SU-DHL-6 (cell line): ENCODE measurements at regions not wholly inside any gene's neighbourhood (a gene's known extent, or its start where the extent isn't known, plus 50 kb on each side); places are given as distances from the start of the nearest gene placed in this dataset.

Experiments
- H2AFZ ChIP-seq: fragments of 200-600 bp; sonication (generic); 2 replicates; pipeline ENCODE4 v1.6.1; 2014; ENCODE audit warnings: low read depth, mild to moderate bottlenecking, moderate library complexity, mixed read lengths, antibody characterized with exemption, low read length; ENCODE audit not compliant: severe bottlenecking
- H3F3A ChIP-seq: fragments of 200-600 bp; shearing (Covaris generic); 2 replicates; pipeline ENCODE4 v1.6.0; 2016; ENCODE audit warnings: antibody characterized with exemption, mild to moderate bottlenecking; ENCODE audit not compliant: insufficient read depth
- H3K27ac ChIP-seq: fragments of 200-600 bp; sonication (generic); 2 replicates; pipeline ENCODE4 v1.5.1; 2016; ENCODE audit warnings: low read depth, mild to moderate bottlenecking, low read length, moderate library complexity, mixed read lengths
- H3K27me3 ChIP-seq: fragments of 200-600 bp; sonication (generic), shearing (Covaris generic); 2 replicates; pipeline ENCODE4 v1.6.0; 2014; ENCODE audit warnings: mild to moderate bottlenecking, low read length
- H3K36me3 ChIP-seq: fragments of 200-600 bp; sonication (generic); 2 replicates; pipeline ENCODE4 v1.6.1; 2014; ENCODE audit warnings: mild to moderate bottlenecking, low read length, mixed read lengths
- H3K4me2 ChIP-seq: fragments of 300-600, 200-600 bp; shearing (Covaris generic), sonication (generic); 2 replicates; pipeline ENCODE4 v1.6.0; 2014; ENCODE audit warnings: low read length, low read depth, mild to moderate bottlenecking; ENCODE audit not compliant: poor library complexity, severe bottlenecking
- H3K4me3 ChIP-seq: fragments of 200-600 bp; sonication (generic); 2 replicates; pipeline ENCODE4 v1.5.1; 2014; ENCODE audit warnings: antibody characterized with exemption, low read length, mild to moderate bottlenecking, mixed read lengths; ENCODE audit not compliant: insufficient read depth, poor library complexity, severe bottlenecking
- H3K79me2 ChIP-seq: fragments of 200-600 bp; sonication (generic); 2 replicates; pipeline ENCODE4 v1.6.1; 2014; ENCODE audit warnings: mild to moderate bottlenecking, low read length, moderate library complexity; ENCODE audit not compliant: insufficient read depth
- H3K9ac ChIP-seq: fragments of 200-600 bp; sonication (generic); 2 replicates; pipeline ENCODE4 v1.7.0; 2014; ENCODE audit warnings: mild to moderate bottlenecking, low read length
- H3K9me2 ChIP-seq: fragments of 200-600 bp; sonication (generic); replicated peaks from 2 replicates; pipeline ENCODE4 v1.6.1; 2014; ENCODE audit warnings: low read length; ENCODE audit not compliant: insufficient read depth
- H3K9me3 ChIP-seq: fragments of 200-600 bp; sonication (generic); 2 replicates; pipeline ENCODE4 v1.6.1; 2014; ENCODE audit warnings: low read length, mixed read lengths; ENCODE audit not compliant: insufficient read depth
- H4K20me1 ChIP-seq: fragments of 200-600 bp; sonication (generic); 2 replicates; pipeline ENCODE4 v1.6.1; 2014; ENCODE audit warnings: low read depth, mild to moderate bottlenecking, antibody characterized with exemption, low read length, moderate library complexity, mixed read lengths
- CTCF ChIP-seq: fragments of 200-600 bp; sonication (generic); IDR thresholded peaks from one replicate; pipeline ENCODE4 v1.5.1; 2017; ENCODE audit warnings: antibody characterized with exemption, mild to moderate bottlenecking, low read length, moderate library complexity; ENCODE audit not compliant: insufficient read depth, poor library complexity, severe bottlenecking
- EZH2phosphoT487 ChIP-seq: fragments of 200-600 bp; sonication (generic), shearing (Covaris generic); conservative IDR thresholded peaks from 2 replicates; pipeline ENCODE4 v1.6.1; 2018; ENCODE audit warnings: mild to moderate bottlenecking, antibody characterized with exemption, low read length, moderate library complexity, mixed read lengths

- no peak for TF ChIP-seq CTCF
- TF ChIP-seq EZH2phosphoT487 = no peak
- no peak overlapping the region for H3K9ac ChIP-seq
- H3K9me2 ChIP-seq = no peaks in the 10 kb centered on the region
- no peak overlapping the region for H3K27ac ChIP-seq
- no peak overlapping the region for H2AFZ ChIP-seq
- H3K4me3 ChIP-seq = no peak overlapping the region
- H3K27me3 ChIP-seq = no peaks in the 10 kb centered on the region
- H3K4me2 ChIP-seq = no peak overlapping the region
- no peaks in the 10 kb centered on the region for H4K20me1 ChIP-seq
- H3K36me3 ChIP-seq = no peaks in the 10 kb centered on the region
- peaks cover 3% of the 10 kb centered on the region; the same call in 1 of the 2 replicates for H3K9me3 ChIP-seq
- H3K79me2 ChIP-seq = no peaks in the 10 kb centered on the region
- H3F3A ChIP-seq = no peaks in the 10 kb centered on the region
Measured at GRCh38 chr5:133735346-133735745, 123.0 kb upstream of the FSTL4 start.

- no peaks in the 10 kb centered on the region for H3K79me2 ChIP-seq
- H3K9ac ChIP-seq = no peak overlapping the region
- no peak overlapping the region for H2AFZ ChIP-seq
- no peaks in the 10 kb centered on the region for H3F3A ChIP-seq
- no peaks in the 10 kb centered on the region for H3K36me3 ChIP-seq
- H3K4me3 ChIP-seq = no peak overlapping the region
- H3K9me3 ChIP-seq = peaks cover 7% of the 10 kb centered on the region; the same call in 1 of the 2 replicates
- no peak overlapping the region for H3K4me2 ChIP-seq
- peaks cover 4% of the 10 kb centered on the region; the same call in 1 of the 2 replicates for H3K27me3 ChIP-seq
- H3K27ac ChIP-seq = no peak overlapping the region
- TF ChIP-seq CTCF = no peak
- no peaks in the 10 kb centered on the region for H3K9me2 ChIP-seq
- no peaks in the 10 kb centered on the region for H4K20me1 ChIP-seq
Measured at GRCh38 chr5:133734916-133735315, 122.6 kb upstream of the FSTL4 start.

GRCh38 chr5:133732536-133732935 lies 120.2 kb upstream of the FSTL4 start:
- no peaks in the 10 kb centered on the region for H3K79me2 ChIP-seq
- H3K4me3 ChIP-seq = no peak overlapping the region
- H3K36me3 ChIP-seq = no peaks in the 10 kb centered on the region
- H3K27me3 ChIP-seq = peaks cover 6% of the 10 kb centered on the region; the same call in 1 of the 2 replicates
- no peak overlapping the region for H3K9ac ChIP-seq
- no peaks in the 10 kb centered on the region for H3F3A ChIP-seq
- H3K9me2 ChIP-seq = no peaks in the 10 kb centered on the region
- H3K9me3 ChIP-seq = peaks cover 8% of the 10 kb centered on the region; the same call in 1 of the 2 replicates
- TF ChIP-seq CTCF = no peak
- TF ChIP-seq EZH2phosphoT487 = no peak
- no peaks in the 10 kb centered on the region for H4K20me1 ChIP-seq
- no peak overlapping the region for H3K27ac ChIP-seq
- H2AFZ ChIP-seq = no peak overlapping the region
- H3K4me2 ChIP-seq = no peak overlapping the region

GRCh38 chr5:133731951-133732350 lies 119.6 kb upstream of the FSTL4 start:
- H3K27me3 ChIP-seq = peaks cover 6% of the 10 kb centered on the region; the same call in 1 of the 2 replicates
- H3K79me2 ChIP-seq = no peaks in the 10 kb centered on the region
- TF ChIP-seq CTCF = no peak
- no peak for TF ChIP-seq EZH2phosphoT487
- H3K9ac ChIP-seq = no peak overlapping the region
- H3F3A ChIP-seq = no peaks in the 10 kb centered on the region
- peaks cover 8% of the 10 kb centered on the region; the same call in 1 of the 2 replicates for H3K9me3 ChIP-seq
- no peak overlapping the region for H3K4me3 ChIP-seq
- no peak overlapping the region for H2AFZ ChIP-seq
- no peaks in the 10 kb centered on the region for H4K20me1 ChIP-seq
- H3K9me2 ChIP-seq = no peaks in the 10 kb centered on the region
- no peak overlapping the region for H3K27ac ChIP-seq
- H3K4me2 ChIP-seq = no peak overlapping the region
- H3K36me3 ChIP-seq = no peaks in the 10 kb centered on the region
